ENCODE measurements at regions not wholly inside any gene's neighbourhood (a gene's known extent, or its start where the extent isn't known, plus 50 kb on each side); places are given as distances from the start of the nearest gene placed in this dataset.

DNA sequence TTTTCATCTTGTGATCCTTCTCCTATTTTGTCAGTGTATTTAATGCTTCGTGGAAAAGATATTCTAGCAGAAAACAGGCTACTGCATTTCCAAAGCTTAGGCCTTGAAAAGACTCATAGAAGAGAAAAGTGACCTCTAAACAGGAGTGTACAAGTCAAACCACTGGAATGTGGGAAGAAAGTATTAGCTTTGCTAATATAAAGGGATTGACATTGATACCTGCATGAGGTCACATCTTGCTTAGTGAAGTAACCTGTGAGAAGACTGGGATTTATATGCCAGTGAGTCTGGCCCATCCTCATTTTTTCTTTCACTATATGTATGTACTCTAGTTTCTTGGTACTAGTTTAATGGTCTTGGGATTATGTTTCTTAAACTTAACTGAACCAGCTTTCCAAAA is 132.9 kb upstream of the TMC3 start:
- peaks cover 0 to 2% (median 0%) of the 10 kb centered on the region in 7 donors for H3K9me3 Mint-ChIP-seq
- H3K4me1 ChIP-seq (ENCODE audit: control insufficient read depth, insufficient read depth, low read length, poor library complexity, severe bottlenecking) = no peaks in the 10 kb centered on the region
- H3K4me3 Mint-ChIP-seq = no peak overlapping the region

DNA sequence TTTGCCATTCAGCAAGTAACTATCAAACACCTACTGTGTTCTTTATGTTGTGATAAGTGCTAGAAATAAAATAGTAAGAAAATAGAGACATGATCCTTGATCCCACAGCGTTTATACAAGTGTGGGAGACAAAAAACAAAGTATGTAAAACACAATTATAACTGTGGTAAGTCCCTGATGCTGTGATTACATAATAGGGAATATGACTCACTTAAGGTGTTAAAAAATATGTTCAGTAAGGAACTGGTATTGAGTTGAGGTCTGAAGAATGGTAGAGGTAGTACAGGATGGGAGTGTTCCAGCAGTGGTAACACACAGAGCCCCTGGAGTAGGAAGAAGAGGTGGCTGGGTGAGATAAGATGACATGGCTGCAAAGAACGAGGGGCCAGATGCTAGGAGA is 132.1 kb upstream of the TMC3 start:
- DNase-seq (no peak), ATAC-seq (ENCODE audit: low read depth in 2 of 2) (no peak)
- H3K27me3 ChIP-seq (ENCODE audit: control insufficient read depth, insufficient read depth, low read length) = peaks cover 6% of the 10 kb centered on the region
- no peak overlapping the region for H3K4me3 Mint-ChIP-seq
- no peaks in the 10 kb centered on the region for H3K9me3 ChIP-seq (ENCODE audit: control insufficient read depth in 2 of 2, low read length in 2 of 2)
- no peak overlapping the region for H3K27ac Mint-ChIP-seq
- no peaks in the 10 kb centered on the region for H3K4me1 ChIP-seq (ENCODE audit: control insufficient read depth, insufficient read depth, low read length, poor library complexity, severe bottlenecking)
- peaks cover 14% of the 10 kb centered on the region for H3K27me3 Mint-ChIP-seq
- no peak overlapping the region for H3K27ac ChIP-seq (ENCODE audit: insufficient read depth, low read length, poor library complexity, severe bottlenecking)
- no peak overlapping the region for H3K4me3 ChIP-seq (ENCODE audit: low read depth, low read length)
- H3K36me3 ChIP-seq (ENCODE audit: control insufficient read depth, insufficient read depth, low read length) = no peaks in the 10 kb centered on the region
- peaks cover 0 to 2% (median 0%) of the 10 kb centered on the region in 7 donors for H3K9me3 Mint-ChIP-seq
- H3K4me1 Mint-ChIP-seq = no peaks in the 10 kb centered on the region
- H3K36me3 Mint-ChIP-seq = no peaks in the 10 kb centered on the region

More for the DNA sequence above, 132.9 kb upstream of the TMC3 start:
- Histone ChIP-seq H3K9me3 (ENCODE audit: control insufficient read depth in 2 of 2, low read length in 2 of 2) (no peaks in the 10 kb centered on the region), H3K4me3 (ENCODE audit: low read depth, low read length) (no peak overlapping the region), H3K36me3 (ENCODE audit: control insufficient read depth, insufficient read depth, low read length) (no peaks in the 10 kb centered on the region), H3K27me3 (ENCODE audit: control insufficient read depth, insufficient read depth, low read length) (peaks cover 6% of the 10 kb centered on the region), H3K27ac (ENCODE audit: insufficient read depth, low read length, poor library complexity, severe bottlenecking) (no peak overlapping the region)
- no peak for DNase-seq
- H3K27ac Mint-ChIP-seq = no peak overlapping the region
- ATAC-seq (ENCODE audit: low read depth in 2 of 2) = no peak
- H3K4me1 Mint-ChIP-seq = no peaks in the 10 kb centered on the region
- no peaks in the 10 kb centered on the region for H3K36me3 Mint-ChIP-seq
- H3K27me3 Mint-ChIP-seq = peaks cover 14% of the 10 kb centered on the region

DNA sequence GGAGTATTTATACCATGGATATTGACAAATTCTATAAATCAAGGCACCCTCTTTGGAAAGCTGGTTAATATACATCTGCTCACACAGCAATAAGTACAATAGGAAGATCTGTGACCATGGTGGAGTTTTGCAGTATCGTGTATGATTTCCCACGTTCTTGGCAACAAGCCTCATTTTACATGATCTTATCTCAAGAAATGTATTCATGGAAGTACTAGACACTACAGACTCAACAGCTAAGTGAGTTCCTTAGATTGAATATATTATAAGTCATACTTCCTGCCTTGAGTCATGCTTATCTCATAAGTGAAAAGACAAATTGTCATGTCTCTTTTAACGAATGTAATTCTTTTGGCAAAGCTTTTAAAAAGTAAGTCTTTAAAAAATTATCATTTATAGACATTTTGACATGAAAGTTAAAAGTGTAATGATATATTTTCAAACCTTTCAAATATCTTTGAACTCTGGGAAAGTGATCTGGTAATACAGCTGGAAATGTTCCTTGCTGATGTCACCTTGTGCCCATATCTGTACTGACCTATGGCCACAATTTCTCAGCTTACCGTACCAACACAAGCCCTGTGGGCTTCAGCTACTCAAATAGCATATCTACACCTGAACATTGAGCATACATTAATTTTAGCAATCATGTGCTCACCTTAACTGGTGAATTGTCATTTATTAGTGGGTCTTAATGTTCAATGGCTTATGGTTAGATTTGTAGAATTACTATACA is 130.3 kb upstream of the TMC3 start:
- no peaks in the 10 kb centered on the region for H3K9me3 ChIP-seq (ENCODE audit: control insufficient read depth in 2 of 2, low read length in 2 of 2)
- Mint-ChIP-seq H3K9me3 (peaks cover 0 to 2% (median 0%) of the 10 kb centered on the region in 7 donors), H3K4me1 (no peaks in the 10 kb centered on the region), H3K27me3 (peaks cover 21% of the 10 kb centered on the region), H3K4me3 (no peak overlapping the region), H3K36me3 (no peaks in the 10 kb centered on the region), H3K27ac (no peak overlapping the region)
- H3K4me3 ChIP-seq (ENCODE audit: low read depth, low read length) = no peak overlapping the region
- no peak for DNase-seq
- no peak for ATAC-seq (ENCODE audit: low read depth in 2 of 2)
- H3K27ac ChIP-seq (ENCODE audit: insufficient read depth, low read length, poor library complexity, severe bottlenecking) = no peak overlapping the region
- no peaks in the 10 kb centered on the region for H3K36me3 ChIP-seq (ENCODE audit: control insufficient read depth, insufficient read depth, low read length)
- no peaks in the 10 kb centered on the region for H3K27me3 ChIP-seq (ENCODE audit: control insufficient read depth, insufficient read depth, low read length)
- no peaks in the 10 kb centered on the region for H3K4me1 ChIP-seq (ENCODE audit: control insufficient read depth, insufficient read depth, low read length, poor library complexity, severe bottlenecking)

DNA sequence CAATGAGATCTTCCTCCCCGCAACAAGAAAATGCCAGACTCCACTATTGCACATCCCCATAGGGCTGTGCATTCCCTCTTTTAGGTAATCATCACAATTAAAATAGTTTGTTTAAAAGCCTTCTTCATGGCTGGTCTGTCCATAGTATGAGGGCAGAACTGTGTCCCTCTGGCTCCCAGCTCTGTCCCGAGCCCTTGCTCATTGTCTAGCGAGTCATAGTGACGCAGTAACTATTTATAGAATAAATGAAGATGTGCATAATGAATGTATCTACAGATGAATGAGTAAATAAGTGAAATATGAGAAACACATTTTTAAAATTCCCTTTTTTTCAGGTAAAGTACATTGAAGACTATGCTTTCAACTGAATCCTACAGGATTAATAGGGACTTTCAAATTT is 128.4 kb upstream of the TMC3 start:
- ATAC-seq (ENCODE audit: low read depth in 2 of 2) (no peak), DNase-seq (no peak)
- H3K4me1 ChIP-seq (ENCODE audit: control insufficient read depth, insufficient read depth, low read length, poor library complexity, severe bottlenecking) = no peaks in the 10 kb centered on the region
- Mint-ChIP-seq H3K36me3 (no peaks in the 10 kb centered on the region), H3K4me3 (no peak overlapping the region), H3K27me3 (peaks cover 18% of the 10 kb centered on the region), H3K4me1 (no peaks in the 10 kb centered on the region), H3K27ac (no peak overlapping the region), H3K9me3 (peaks cover 0 to 2% (median 0%) of the 10 kb centered on the region in 7 donors)
- no peaks in the 10 kb centered on the region for H3K9me3 ChIP-seq (ENCODE audit: control insufficient read depth in 2 of 2, low read length in 2 of 2)
- no peak overlapping the region for H3K27ac ChIP-seq (ENCODE audit: insufficient read depth, low read length, poor library complexity, severe bottlenecking)
- H3K36me3 ChIP-seq (ENCODE audit: control insufficient read depth, insufficient read depth, low read length) = no peaks in the 10 kb centered on the region
- H3K27me3 ChIP-seq (ENCODE audit: control insufficient read depth, insufficient read depth, low read length) = no peaks in the 10 kb centered on the region
- no peak overlapping the region for H3K4me3 ChIP-seq (ENCODE audit: low read depth, low read length)

DNA sequence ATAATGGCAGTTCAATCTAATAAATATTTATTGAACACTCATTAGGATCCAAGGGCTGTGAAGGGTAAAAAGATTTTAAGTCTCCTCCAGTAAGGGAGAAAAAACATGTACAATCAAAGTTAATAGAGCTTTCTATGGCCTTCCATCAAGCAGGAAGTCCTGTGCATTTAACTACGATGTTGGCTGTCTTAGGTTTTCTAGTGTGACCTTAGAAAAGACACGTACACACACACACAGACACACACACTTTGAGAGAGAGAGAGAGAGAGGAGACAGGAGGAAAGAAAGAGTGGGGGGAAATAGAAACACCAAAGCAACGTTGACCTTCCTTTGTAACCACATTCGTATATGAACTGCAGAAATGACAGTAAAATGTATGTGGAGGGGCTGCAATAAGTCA is 126.1 kb upstream of the TMC3 start:
- Histone ChIP-seq H3K9me3 (ENCODE audit: control insufficient read depth in 2 of 2, low read length in 2 of 2) (no peaks in the 10 kb centered on the region), H3K36me3 (ENCODE audit: control insufficient read depth, insufficient read depth, low read length) (no peaks in the 10 kb centered on the region), H3K4me1 (ENCODE audit: control insufficient read depth, insufficient read depth, low read length, poor library complexity, severe bottlenecking) (no peaks in the 10 kb centered on the region), H3K27me3 (ENCODE audit: control insufficient read depth, insufficient read depth, low read length) (no peaks in the 10 kb centered on the region), H3K4me3 (ENCODE audit: low read depth, low read length) (no peak overlapping the region), H3K27ac (ENCODE audit: insufficient read depth, low read length, poor library complexity, severe bottlenecking) (no peak overlapping the region)
- ATAC-seq (ENCODE audit: low read depth in 2 of 2) = no peak
- no peaks in the 10 kb centered on the region for H3K4me1 Mint-ChIP-seq
- H3K4me3 Mint-ChIP-seq = no peak overlapping the region
- peaks cover 0 to 1% (median 0%) of the 10 kb centered on the region in 7 donors for H3K9me3 Mint-ChIP-seq
- no peak overlapping the region for H3K27ac Mint-ChIP-seq
- no peaks in the 10 kb centered on the region for H3K36me3 Mint-ChIP-seq
- DNase-seq = no peak
- peaks cover 10% of the 10 kb centered on the region for H3K27me3 Mint-ChIP-seq

DNA sequence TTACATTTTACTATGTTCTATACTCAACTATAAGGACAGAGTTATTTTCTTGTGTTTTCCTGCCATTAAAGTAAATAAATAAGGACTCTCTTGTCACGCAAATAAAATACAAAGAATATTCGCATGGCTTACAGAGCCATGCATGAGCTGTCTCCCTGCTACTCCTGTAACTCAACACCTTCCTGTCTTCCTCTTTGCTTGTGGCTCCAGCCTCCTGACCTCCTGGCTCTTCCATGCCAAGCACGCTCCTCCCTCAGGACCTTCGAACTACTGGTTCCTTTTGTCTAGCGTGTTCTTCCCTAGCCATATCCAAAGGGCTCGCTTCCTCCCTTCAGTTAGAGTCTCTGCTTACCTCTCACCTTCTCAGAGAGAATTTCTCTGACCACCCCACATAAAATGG is 124.3 kb upstream of the TMC3 start:
- H3K4me3 Mint-ChIP-seq = no peak overlapping the region
- no peak for DNase-seq
- Histone ChIP-seq H3K4me3 (ENCODE audit: low read depth, low read length) (no peak overlapping the region), H3K9me3 (ENCODE audit: control insufficient read depth in 2 of 2, low read length in 2 of 2) (no peaks in the 10 kb centered on the region), H3K27me3 (ENCODE audit: control insufficient read depth, insufficient read depth, low read length) (no peaks in the 10 kb centered on the region), H3K27ac (ENCODE audit: insufficient read depth, low read length, poor library complexity, severe bottlenecking) (no peak overlapping the region), H3K36me3 (ENCODE audit: control insufficient read depth, insufficient read depth, low read length) (no peaks in the 10 kb centered on the region), H3K4me1 (ENCODE audit: control insufficient read depth, insufficient read depth, low read length, poor library complexity, severe bottlenecking) (no peaks in the 10 kb centered on the region)
- no peaks in the 10 kb centered on the region for H3K9me3 Mint-ChIP-seq
- peaks cover 10% of the 10 kb centered on the region for H3K27me3 Mint-ChIP-seq
- no peak for ATAC-seq (ENCODE audit: low read depth in 2 of 2)
- H3K4me1 Mint-ChIP-seq = no peaks in the 10 kb centered on the region
- H3K36me3 Mint-ChIP-seq = no peaks in the 10 kb centered on the region
- H3K27ac Mint-ChIP-seq = no peak overlapping the region

DNA sequence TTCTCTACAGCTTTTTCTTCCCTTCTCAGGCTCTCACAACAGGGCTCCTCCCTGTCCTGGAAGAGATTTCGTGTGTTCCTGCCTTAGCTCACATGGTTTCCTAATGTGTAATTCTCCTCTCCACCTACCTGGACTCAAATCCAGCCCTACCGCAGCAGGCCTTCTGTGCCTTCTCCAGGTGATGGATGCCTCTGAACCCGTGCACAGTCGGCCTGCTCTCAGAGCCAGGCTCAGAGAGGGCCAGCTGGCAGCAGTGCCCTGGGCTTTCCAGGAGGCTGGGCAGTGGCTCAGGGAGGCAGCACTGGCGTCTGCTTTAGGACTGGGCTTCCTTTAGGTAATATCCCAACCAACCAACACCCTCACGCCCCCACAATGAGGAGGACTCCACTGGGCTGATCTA is 123.2 kb upstream of the TMC3 start:
- Mint-ChIP-seq H3K9me3 (no peaks in the 10 kb centered on the region), H3K27ac (no peak overlapping the region), H3K4me3 (no peak overlapping the region), H3K27me3 (peaks cover 10% of the 10 kb centered on the region), H3K4me1 (no peaks in the 10 kb centered on the region), H3K36me3 (no peaks in the 10 kb centered on the region)
- DNase-seq (no peak), ATAC-seq (ENCODE audit: low read depth in 2 of 2) (no peak)
- Histone ChIP-seq H3K4me1 (ENCODE audit: control insufficient read depth, insufficient read depth, low read length, poor library complexity, severe bottlenecking) (no peaks in the 10 kb centered on the region), H3K9me3 (ENCODE audit: control insufficient read depth in 2 of 2, low read length in 2 of 2) (no peaks in the 10 kb centered on the region), H3K36me3 (ENCODE audit: control insufficient read depth, insufficient read depth, low read length) (no peaks in the 10 kb centered on the region), H3K27me3 (ENCODE audit: control insufficient read depth, insufficient read depth, low read length) (no peaks in the 10 kb centered on the region), H3K4me3 (ENCODE audit: low read depth, low read length) (no peak overlapping the region), H3K27ac (ENCODE audit: insufficient read depth, low read length, poor library complexity, severe bottlenecking) (no peak overlapping the region)

DNA sequence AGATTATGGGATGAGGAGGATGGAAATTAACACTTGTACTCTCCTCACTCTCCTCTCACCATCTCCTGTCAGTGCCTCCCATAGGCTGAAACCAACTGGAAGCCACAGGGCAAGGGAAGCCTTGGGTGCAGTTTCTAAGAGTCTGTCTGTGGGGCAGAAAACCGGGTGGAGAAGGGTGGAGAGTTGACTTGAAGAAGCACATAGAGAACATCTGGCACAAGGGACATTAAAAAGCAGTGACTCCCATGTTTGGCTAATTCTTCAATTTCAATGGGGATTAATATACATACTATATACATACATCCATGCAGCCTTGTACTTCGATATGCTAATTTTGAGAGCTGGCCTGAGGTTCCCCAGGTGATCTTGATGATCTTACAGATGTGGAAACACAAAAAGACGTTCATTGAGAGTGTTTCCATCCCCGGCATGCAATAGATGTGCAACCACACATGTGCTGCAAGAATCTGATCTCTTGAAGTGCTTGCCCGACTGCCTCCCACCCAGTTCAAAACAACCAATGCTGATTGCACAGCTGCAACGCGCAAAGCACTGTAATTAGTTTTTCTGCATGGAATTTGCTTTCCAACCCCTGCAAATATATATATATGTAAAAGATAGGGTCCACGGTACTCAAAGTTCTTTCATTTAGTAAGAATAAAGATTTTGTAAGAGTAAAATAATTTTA is 121.9 kb upstream of the TMC3 start:
- Mint-ChIP-seq H3K27ac (no peak overlapping the region), H3K4me1 (no peaks in the 10 kb centered on the region), H3K36me3 (no peaks in the 10 kb centered on the region), H3K4me3 (no peak overlapping the region), H3K27me3 (peaks cover 10% of the 10 kb centered on the region), H3K9me3 (peaks cover 0 to 3% (median 0%) of the 10 kb centered on the region in 7 donors)
- ATAC-seq (ENCODE audit: low read depth in 2 of 2) (no peak), DNase-seq (no peak)
- Histone ChIP-seq H3K36me3 (ENCODE audit: control insufficient read depth, insufficient read depth, low read length) (no peaks in the 10 kb centered on the region), H3K27me3 (ENCODE audit: control insufficient read depth, insufficient read depth, low read length) (no peaks in the 10 kb centered on the region), H3K4me3 (ENCODE audit: low read depth, low read length) (no peak overlapping the region), H3K4me1 (ENCODE audit: control insufficient read depth, insufficient read depth, low read length, poor library complexity, severe bottlenecking) (no peaks in the 10 kb centered on the region), H3K27ac (ENCODE audit: insufficient read depth, low read length, poor library complexity, severe bottlenecking) (no peak overlapping the region), H3K9me3 (ENCODE audit: control insufficient read depth in 2 of 2, low read length in 2 of 2) (no peaks in the 10 kb centered on the region)
